ENCODE measurements at regions not wholly inside any gene's neighbourhood (a gene's known extent, or its start where the extent isn't known, plus 50 kb on each side); places are given as distances from the start of the nearest gene placed in this dataset.

DNA sequence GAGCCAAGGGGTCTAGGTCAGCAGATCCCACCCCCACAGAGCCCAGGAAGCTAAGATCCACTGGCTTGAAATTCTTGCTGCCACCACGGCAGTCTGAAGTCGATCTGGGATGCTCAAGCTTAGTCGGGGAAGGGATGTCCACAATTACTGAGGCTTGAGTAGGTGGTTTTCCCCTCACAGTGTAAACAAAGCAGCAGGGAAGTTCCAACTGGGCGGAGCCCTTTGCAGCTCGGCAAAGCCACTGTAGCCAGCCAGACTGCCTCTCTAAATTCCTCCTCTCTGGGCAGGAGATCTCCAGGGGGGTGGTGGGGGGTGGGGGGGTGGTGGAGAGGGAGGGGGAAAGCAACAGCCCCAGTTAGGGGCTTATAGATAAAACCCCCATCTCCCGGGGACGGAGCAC is 419.5 kb downstream of the NUP35 start:
- TF ChIP-seq, protein P1, sequence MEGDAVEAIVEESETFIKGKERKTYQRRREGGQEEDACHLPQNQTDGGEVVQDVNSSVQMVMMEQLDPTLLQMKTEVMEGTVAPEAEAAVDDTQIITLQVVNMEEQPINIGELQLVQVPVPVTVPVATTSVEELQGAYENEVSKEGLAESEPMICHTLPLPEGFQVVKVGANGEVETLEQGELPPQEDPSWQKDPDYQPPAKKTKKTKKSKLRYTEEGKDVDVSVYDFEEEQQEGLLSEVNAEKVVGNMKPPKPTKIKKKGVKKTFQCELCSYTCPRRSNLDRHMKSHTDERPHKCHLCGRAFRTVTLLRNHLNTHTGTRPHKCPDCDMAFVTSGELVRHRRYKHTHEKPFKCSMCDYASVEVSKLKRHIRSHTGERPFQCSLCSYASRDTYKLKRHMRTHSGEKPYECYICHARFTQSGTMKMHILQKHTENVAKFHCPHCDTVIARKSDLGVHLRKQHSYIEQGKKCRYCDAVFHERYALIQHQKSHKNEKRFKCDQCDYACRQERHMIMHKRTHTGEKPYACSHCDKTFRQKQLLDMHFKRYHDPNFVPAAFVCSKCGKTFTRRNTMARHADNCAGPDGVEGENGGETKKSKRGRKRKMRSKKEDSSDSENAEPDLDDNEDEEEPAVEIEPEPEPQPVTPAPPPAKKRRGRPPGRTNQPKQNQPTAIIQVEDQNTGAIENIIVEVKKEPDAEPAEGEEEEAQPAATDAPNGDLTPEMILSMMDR (IDR thresholded peaks at IDR 0.05): no peak
- TF ChIP-seq POLR2AphosphoS5 (IDR thresholded peaks at IDR 0.05): no peak

All from suprapubic skin (tissue), 3 donors.